NCI-H2107 (cell line): ENCODE measurements at regions not wholly inside any gene's neighbourhood (a gene's known extent, or its start where the extent isn't known, plus 50 kb on each side); places are given as distances from the start of the nearest gene placed in this dataset.

Source experiments
- DNase-seq: peaks from one replicate; lab custom pipeline; 2025; lab: John Stamatoyannopoulos, UW

DNA sequence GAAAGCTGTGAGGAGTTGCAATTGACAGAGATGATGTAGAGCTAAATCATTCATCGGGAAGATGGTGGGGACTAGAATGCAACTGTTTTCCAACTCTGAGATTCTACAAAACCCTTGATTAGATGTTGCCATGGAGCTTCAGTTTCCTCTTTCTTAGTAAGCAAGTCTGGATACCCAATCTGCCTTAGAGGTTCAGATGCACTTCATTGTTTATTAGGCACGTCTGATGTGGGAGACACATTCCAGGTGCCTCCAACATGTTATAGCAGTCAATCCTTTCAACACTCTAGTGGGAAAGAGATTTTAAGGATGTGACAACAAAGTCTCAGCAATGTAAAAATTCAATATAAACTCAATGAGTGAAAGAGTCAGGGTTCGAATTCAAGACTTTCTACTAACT is 291.3 kb upstream of the PHYHIPL start:
- DNase-seq = no peak

DNA sequence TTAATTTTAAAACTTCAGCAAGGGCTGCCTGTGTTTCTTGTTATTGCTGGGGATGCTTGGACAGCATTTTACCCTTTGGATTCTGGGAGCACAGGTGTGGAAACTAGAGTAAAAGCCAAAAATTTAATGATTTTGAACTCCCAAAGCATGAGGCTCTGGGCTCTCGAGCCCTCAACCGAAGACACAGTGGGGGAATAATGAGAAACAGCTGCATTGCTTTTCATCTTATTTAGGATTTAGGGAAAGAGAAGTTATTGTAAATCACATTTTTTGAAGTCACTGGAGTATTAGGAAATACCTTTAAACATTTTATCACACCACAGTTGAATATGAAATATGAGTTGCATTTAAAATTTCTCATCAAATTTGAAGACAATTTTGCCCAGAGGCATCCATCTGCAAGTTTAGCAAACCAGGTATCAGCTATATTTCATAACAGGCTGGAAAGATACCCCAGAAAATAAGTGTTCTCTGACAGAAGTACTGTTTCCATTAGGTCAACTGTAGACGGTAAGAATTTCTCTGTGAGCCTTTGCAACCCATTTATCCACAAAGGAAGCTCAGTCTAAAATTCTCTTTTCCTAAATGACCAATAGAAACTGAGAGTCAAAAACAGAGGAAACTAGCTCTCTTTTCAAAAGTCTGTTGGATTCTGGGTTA is 290.6 kb upstream of the PHYHIPL start:
- no peak for DNase-seq

DNA sequence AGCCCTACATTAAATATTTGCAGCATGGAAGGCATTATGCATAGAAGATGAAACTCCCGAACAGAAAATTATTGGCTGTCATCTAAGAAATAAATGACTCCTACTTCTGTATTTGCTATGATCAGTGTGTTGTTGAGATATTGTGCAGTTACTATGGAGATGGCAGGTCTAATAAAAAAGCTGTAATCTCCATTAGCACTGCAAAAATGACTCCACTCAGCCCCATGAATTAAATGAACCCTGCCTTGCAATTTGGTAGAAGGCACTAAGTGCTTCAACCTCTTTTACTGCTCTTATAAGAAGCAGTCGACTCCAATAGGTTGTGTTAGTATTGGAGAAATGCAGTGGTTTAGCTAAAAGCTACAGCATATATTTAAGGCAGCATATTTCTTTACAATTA is 290.0 kb upstream of the PHYHIPL start:
- no peak for DNase-seq

DNA sequence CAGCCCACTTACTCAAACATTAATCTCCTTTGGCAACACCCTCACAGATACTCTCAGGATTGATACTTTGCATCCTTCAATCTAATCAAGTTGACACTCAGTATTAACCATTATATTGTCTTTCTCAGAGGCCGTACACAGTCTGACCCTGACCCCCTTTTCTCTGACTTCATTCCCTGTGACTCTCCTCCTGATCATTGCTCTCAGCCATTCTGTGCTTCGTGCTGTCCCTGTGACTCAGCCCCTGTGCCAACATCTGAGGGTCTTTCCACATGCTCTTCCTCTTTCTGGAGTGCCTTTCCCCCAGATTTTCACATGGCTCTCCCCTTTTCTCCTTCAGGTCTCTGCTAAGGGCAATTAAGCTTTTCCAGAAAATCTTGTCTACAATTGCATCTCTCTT is 289.0 kb upstream of the PHYHIPL start:
- no peak for DNase-seq

GRCh38 chr10:58888957-58889356 is 287.5 kb upstream of the PHYHIPL start:
- DNase-seq = no peak

DNA sequence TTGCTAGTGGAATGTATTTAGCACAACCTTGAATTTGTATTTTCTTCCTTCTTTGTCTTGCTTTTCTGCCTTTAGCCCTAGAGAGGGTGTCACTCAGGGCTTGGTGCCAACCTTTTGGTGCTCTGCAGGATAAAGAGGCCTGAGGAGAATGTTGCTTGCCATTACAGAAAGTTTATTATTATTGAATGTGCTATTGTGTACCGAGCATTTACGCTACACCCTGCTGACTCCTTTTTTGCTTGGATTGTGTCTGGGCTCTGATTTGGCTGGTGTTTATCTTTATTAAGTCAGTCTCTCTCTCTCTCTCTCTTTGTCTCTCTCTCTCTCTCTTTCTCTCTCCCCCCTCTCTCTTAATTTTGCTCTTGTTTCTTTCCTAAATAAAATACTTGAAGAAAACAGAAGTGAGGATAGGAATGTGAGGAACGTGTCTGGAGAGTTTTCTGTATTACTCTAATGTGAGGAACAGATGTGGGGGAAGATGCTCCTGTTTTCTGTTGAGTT is 284.4 kb upstream of the PHYHIPL start:
- DNase-seq = no peak

DNA sequence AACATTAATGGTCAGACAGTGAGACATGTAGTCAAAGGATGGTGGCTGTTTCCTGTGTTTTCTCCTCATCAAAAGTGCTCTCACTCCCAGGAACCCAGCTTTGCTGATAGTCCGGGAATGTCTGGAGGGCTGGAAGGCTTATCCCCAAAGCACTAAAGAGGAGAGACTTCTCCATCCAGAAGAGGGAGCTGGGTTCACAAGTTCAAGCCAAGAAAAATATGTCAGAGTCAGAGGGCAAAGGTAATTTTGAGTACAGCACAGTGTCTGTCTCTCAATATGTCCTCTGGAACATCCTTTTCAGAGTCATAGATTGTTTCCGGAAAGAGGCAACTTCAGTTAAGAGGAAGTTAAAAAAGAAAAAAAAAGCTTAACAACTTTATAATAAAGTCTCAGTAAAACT is 281.5 kb upstream of the PHYHIPL start:
- DNase-seq = no peak

- no peak for DNase-seq
Measured at GRCh38 chr10:58896229-58896628, 280.2 kb upstream of the PHYHIPL start.

DNA sequence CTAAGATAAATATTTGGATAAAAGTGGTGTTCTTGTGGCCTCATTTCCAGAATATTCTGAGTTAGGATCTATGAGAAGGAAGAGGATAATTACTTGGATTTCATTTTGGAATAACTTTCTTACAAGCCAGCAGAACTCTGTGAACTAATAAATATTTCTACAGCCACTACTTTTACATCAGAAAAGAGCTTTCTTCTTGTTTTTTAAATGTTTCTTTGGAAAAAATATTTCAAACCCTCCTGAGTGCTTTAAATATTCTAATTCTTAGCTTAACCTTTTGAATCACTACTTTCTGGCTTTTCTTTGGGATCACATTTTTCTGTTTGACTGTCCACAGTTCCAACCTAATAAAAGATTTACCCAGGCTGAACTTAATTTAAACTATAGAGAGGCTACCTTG is 279.2 kb upstream of the PHYHIPL start:
- DNase-seq = no peak

DNA sequence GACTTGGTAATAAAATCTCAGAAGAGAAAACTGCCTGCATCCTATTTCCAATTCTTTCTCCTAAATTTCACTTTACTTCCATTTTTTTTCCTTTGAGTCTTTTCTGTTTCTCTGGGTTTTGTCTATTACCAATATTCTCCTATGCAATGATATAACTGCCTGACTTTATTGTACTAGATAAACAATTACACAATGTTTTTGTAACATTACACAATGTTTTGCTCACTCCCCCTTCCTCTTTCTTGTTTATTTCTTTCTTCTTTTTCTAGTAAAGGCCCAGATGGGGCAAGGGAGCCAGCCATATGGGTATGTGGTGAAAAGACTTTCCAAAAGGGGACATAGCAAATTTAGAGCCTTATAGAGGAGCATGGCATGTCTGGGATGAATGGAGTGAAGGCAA is 278.7 kb upstream of the PHYHIPL start:
- DNase-seq = no peak

DNA sequence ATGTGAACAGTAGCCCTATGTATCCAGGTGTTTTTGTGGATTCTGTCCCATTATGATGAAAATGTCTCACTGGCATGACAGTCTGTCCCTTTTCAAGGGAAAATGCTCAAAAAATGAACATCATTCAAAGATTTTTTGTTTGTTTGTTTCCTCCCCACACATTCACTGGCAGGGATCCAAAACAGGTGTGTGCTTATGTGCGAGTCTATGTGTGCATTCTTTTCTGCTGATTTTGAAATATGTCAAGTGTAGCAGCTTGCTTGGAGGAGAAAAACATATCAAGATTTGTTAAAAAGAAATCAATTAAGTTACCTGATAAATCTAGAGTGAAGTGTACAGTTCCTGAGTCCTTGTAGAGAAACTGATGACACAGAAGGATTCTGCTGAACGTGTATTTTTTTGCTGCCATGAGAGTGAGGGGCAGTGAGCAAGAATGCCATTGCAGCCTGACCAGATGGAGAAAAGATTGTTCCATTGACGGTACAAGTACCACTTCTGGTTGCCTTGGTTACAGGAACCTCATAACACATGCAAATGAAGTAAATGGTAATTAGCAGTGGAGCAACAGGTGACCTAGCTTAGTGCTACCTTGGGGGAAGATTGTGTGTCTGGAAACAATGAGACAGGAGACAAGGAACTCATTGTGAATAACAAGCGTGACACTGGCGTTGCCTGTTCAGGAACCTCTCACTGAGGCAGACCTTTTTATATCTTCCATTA is 277.4 kb upstream of the PHYHIPL start:
- no peak for DNase-seq

DNA sequence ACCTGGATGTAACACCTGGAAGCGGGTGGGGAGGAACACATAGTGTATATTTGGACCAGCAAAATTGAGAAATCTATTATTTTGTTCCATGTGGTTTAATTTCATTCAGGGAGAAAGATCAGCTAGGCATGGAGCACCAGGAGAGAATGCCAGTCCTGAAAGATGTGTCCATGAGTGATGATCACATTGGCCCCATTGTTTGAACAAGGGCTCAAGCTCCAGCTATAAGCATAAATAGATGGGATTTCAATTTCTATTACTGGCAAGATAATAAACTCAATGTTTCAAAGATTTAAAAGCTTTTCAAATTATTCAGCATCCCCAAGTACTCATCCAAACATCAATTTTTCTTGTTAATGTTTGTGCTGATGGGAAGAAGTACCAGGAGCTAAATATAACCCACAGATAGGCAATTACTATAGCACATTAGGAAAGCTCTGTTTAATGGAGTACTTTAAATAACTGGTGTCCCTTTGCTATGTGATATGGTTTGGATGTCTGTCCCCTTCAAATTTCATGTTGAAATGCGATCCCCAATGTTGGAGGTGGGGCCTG is 275.3 kb upstream of the PHYHIPL start:
- no peak for DNase-seq

DNA sequence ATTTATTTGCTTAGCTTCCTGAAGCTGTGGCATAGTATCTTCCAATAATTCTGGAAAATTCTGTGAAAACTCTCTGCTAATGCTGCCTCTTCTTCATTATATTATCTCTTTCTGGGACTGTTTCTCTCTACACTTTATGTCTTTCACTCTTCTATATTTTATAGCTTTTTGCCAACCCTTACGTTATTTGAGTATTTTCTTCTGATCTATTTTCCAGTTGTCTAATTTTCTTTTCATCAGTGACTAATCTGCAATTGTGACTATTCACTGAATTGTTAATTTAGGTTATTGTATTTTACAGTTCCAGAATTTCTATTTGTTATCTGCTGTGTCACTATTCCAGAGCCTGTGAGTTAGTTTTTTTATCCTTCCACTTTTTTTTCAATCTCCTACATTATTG is 273.4 kb upstream of the PHYHIPL start:
- no peak for DNase-seq

- DNase-seq = no peak
Measured at GRCh38 chr10:58909881-58910280, 266.6 kb upstream of the PHYHIPL start.

GRCh38 chr10:58913717-58914116 is 262.7 kb upstream of the PHYHIPL start:
- no peak for DNase-seq

- DNase-seq = no peak
Measured at GRCh38 chr10:58918887-58919286, 257.6 kb upstream of the PHYHIPL start.

DNA sequence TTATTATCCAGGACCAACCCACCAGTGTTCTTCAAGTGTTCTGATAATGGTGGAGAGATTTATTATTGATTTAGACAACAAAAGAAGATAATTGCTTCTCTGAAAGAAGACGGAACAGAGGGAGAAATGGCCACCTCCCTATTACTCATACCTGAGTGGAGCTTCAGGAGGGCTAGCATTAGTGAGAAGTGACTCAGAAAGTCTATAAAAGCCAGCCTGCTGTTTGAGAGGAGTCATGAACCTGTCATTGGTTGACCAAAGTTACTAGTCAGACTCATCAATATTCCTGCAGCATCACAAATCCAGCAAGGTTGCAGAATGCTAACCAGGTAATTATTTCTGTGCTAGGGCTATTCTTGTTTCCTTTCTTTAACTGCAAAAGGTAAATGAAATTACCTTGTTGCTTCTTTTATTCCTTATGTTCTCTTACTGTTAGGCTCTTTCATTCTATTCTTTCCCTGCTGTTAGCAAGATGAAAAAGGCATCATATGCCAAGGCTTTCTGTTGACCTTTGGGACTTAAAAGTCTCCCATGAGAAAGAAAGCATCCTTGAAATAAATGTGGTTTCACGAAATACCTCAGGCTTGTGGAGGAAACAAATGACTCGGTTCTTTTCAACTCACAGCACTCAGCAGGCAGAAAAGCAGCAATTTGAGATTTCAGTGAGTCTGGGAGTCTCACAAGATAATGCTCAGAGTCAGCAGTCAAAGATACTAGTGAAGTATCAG is 256.4 kb upstream of the PHYHIPL start:
- DNase-seq = no peak

DNA sequence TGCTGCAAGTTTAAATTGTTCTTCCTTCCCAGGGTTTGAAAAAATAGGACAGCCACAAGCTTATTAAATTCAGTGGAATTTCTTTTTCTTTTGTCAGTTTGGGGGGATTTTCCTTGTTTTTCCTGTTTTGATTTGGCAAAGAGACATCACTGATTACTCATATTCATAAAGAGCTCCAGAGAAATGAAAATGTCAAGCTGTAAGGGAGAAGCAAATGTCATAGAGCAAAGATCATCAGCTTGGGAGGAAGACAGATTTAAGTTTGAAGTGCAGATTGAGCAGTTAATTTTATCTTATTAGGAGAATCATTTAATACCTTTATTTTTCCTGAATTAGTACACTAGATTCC is 255.8 kb upstream of the PHYHIPL start:
- DNase-seq = no peak

DNA sequence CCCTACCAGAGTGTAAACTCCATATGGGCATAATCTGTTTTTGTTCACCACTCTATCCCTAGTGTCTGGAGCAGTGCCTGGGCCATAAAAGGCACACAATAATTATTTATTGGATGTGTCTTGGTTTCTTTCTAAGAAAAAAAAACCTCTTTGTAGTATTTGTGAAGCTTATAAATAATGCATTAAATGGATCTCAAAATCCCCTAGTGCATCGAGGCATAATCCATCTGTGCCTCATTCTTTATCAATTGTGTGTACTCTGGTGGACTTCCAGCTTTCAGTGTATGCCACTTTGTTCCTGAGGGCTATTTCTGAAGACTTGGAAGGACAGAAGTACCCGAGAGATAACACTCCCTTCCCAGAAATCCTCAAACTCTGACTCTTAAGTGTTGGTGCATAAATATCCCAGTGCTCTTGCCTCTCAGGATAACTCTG is 255.0 kb upstream of the PHYHIPL start:
- no peak for DNase-seq

DNA sequence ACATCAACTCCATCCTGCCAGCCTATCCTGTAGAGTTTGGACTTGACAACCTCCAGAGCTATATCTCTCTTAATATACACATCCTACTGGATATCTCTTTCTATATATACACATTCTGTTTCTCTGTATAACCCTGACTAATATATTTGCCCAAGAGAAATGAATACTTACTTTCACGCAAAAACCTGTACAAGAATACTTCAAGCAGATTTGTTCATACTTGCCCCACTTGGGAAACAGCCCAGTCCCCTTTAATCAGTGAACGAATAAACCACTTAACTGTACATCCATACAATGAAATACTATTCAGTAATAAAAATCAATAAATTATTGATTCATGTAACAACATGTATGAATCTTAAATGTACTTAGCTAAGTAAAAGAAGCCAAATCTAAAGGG is 251.1 kb upstream of the PHYHIPL start:
- DNase-seq = no peak

DNA sequence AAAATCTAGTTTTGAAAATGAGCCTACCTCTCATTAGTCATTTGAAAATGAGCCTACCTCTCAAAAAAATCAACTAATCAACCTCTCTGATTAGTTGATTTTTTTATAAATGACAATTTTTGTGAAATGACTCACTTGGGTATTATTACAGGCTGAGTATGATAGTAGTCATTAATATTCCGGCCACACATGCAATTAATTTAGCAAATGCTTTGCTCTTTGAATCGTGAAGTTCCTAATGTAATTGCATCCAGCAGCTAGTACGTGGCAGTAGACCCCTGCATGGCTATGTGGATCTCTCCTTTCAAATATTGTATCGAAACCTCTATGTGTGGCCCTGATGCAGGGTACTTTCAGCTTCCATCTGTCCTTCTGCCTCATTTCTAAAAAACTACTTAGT is 245.9 kb upstream of the PHYHIPL start:
- DNase-seq = no peak

DNA sequence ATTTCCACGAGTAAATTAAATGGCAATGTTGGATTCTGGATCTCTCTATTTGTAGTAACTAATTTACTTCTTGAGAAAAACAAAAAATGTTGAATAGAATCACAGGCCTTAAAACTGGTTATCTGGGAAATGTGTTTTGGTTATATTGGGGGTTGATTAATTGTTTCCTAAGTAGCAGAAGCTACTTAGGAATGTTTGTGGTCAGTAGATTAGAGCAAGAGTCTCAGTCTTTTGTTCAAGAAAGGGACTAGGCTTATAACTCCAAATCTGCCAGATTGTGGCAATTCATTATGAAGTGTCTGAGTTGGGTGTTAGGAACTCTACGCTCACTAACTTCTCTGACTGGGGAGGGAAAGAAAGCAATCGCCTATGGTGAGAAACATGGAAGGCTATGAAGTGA is 244.3 kb upstream of the PHYHIPL start:
- DNase-seq = no peak
